Type B pancreatic cell (in vitro differentiated cells): ENCODE measurements at regions not wholly inside any gene's neighbourhood (a gene's known extent, or its start where the extent isn't known, plus 50 kb on each side); places are given as distances from the start of the nearest gene placed in this dataset.

Experiments used
- DNase-seq: peaks from one replicate; pipeline ENCODE4 v3.0.0; 2021; ENCODE audit warnings: mixed read lengths; ENCODE audit not compliant: unreplicated experiment; ENCODE audit errors: extremely low spot score
- H3K27ac Mint-ChIP-seq: 2 replicates; pipeline ENCODE4 v1.8.0; 2021; ENCODE audit warnings: mild to moderate bottlenecking, mixed read lengths
- H3K27me3 Mint-ChIP-seq: 2 replicates; pipeline ENCODE4 v1.8.0; 2021; ENCODE audit warnings: mixed read lengths
- H3K36me3 Mint-ChIP-seq: 2 replicates; pipeline ENCODE4 v1.8.0; 2021; ENCODE audit warnings: mixed read lengths
- H3K4me1 Mint-ChIP-seq: one replicate; pipeline ENCODE4 v1.8.0; 2021; ENCODE audit warnings: mixed read lengths; ENCODE audit not compliant: unreplicated experiment
- H3K4me3 Mint-ChIP-seq: 2 replicates; pipeline ENCODE4 v1.8.0; 2021; ENCODE audit warnings: mild to moderate bottlenecking, mixed read lengths
- H3K9me3 Mint-ChIP-seq: 2 replicates; pipeline ENCODE4 v1.8.0; 2021; ENCODE audit warnings: mixed read lengths
- CTCF ChIP-seq: fragments of 200-600 bp; sonication (generic); conservative IDR thresholded peaks from 2 replicates; pipeline ENCODE4 v1.5.0; 2021; ENCODE audit warnings: antibody characterized with exemption, mild to moderate bottlenecking

GRCh38 chr7:89926194-89926593, 228.1 kb upstream of the STEAP1 start:
- no peak overlapping the region for H3K27ac Mint-ChIP-seq
- H3K36me3 Mint-ChIP-seq: no peaks in the 10 kb centered on the region
- no peak for DNase-seq
- H3K4me3 Mint-ChIP-seq: no peak overlapping the region
- H3K4me1 Mint-ChIP-seq: no peaks in the 10 kb centered on the region
- no peak for TF ChIP-seq CTCF
- no peaks in the 10 kb centered on the region for H3K27me3 Mint-ChIP-seq
- H3K9me3 Mint-ChIP-seq: no peaks in the 10 kb centered on the region

- Mint-ChIP-seq H3K4me1 (no peaks in the 10 kb centered on the region), H3K27ac (no peak overlapping the region), H3K9me3 (no peaks in the 10 kb centered on the region), H3K27me3 (no peaks in the 10 kb centered on the region), H3K36me3 (no peaks in the 10 kb centered on the region), H3K4me3 (no peak overlapping the region)
- DNase-seq: no peak
- no peak for TF ChIP-seq CTCF
Measured at GRCh38 chr7:89926701-89927100, 227.6 kb upstream of the STEAP1 start.

GRCh38 chr7:89927762-89928161, 226.5 kb upstream of the STEAP1 start:
- TF ChIP-seq CTCF: no peak
- no peaks in the 10 kb centered on the region for H3K36me3 Mint-ChIP-seq
- no peak overlapping the region for H3K4me3 Mint-ChIP-seq
- H3K27ac Mint-ChIP-seq: no peak overlapping the region
- H3K4me1 Mint-ChIP-seq: no peaks in the 10 kb centered on the region
- no peak for DNase-seq
- no peaks in the 10 kb centered on the region for H3K27me3 Mint-ChIP-seq
- no peaks in the 10 kb centered on the region for H3K9me3 Mint-ChIP-seq

- no peak overlapping the region for H3K27ac Mint-ChIP-seq
- no peaks in the 10 kb centered on the region for H3K9me3 Mint-ChIP-seq
- no peak overlapping the region for H3K4me3 Mint-ChIP-seq
- no peaks in the 10 kb centered on the region for H3K27me3 Mint-ChIP-seq
- DNase-seq: no peak
- H3K4me1 Mint-ChIP-seq: no peaks in the 10 kb centered on the region
- no peak for TF ChIP-seq CTCF
- H3K36me3 Mint-ChIP-seq: no peaks in the 10 kb centered on the region
Measured at GRCh38 chr7:89928451-89928850, 225.8 kb upstream of the STEAP1 start.

- Mint-ChIP-seq H3K4me1 (no peaks in the 10 kb centered on the region), H3K27me3 (no peaks in the 10 kb centered on the region), H3K4me3 (no peak overlapping the region), H3K27ac (no peak overlapping the region), H3K9me3 (no peaks in the 10 kb centered on the region), H3K36me3 (no peaks in the 10 kb centered on the region)
- DNase-seq: no peak
- TF ChIP-seq CTCF: no peak
Measured at GRCh38 chr7:89934101-89934500, 220.2 kb upstream of the STEAP1 start.

GRCh38 chr7:89943525-89944050, 210.7 kb upstream of the STEAP1 start:
- H3K36me3 Mint-ChIP-seq: no peaks in the 10 kb centered on the region
- TF ChIP-seq CTCF: no peak
- no peaks in the 10 kb centered on the region for H3K4me1 Mint-ChIP-seq
- H3K27ac Mint-ChIP-seq: no peak overlapping the region
- H3K9me3 Mint-ChIP-seq: no peaks in the 10 kb centered on the region
- no peak for DNase-seq
- no peaks in the 10 kb centered on the region for H3K27me3 Mint-ChIP-seq
- H3K4me3 Mint-ChIP-seq: no peak overlapping the region
